ENCODE measurements at regions not wholly inside any gene's neighbourhood (a gene's known extent, or its start where the extent isn't known, plus 50 kb on each side); places are given as distances from the start of the nearest gene placed in this dataset.

- H3K27me3 ChIP-seq (ENCODE audit: insufficient read depth, poor library complexity, severe bottlenecking) = no peaks in the 10 kb centered on the region
Measured at GRCh38 chr3:152714507-152714906, 120.4 kb upstream of the P2RY1 start.

GRCh38 chr3:152717252-152717651, 117.7 kb upstream of the P2RY1 start:
- Histone ChIP-seq H3K27me3 (ENCODE audit: insufficient read depth, poor library complexity, severe bottlenecking) (no peaks in the 10 kb centered on the region), H3K27ac (ENCODE audit: poor library complexity, severe bottlenecking) (no peak overlapping the region), H3K9me3 (ENCODE audit: severe bottlenecking) (no peaks in the 10 kb centered on the region), H3K4me3 (ENCODE audit: severe bottlenecking) (no peak overlapping the region), H3K4me1 (ENCODE audit: insufficient read depth, poor library complexity, severe bottlenecking) (peaks cover 22% of the 10 kb centered on the region), H3K36me3 (ENCODE audit: low read depth) (no peaks in the 10 kb centered on the region)
- DNase-seq (ENCODE audit: low spot score) (no peak), ATAC-seq (ENCODE audit: low read depth) (peak; percentile 84; the same call in 2 of the 3 replicates)
- TF ChIP-seq CTCF (IDR thresholded peaks at IDR 0.05; ENCODE audit: poor library complexity, severe bottlenecking) = no peak

More at GRCh38 chr3:152714507-152714906, 120.4 kb upstream of the P2RY1 start:
- H3K4me1 ChIP-seq (ENCODE audit: insufficient read depth, poor library complexity, severe bottlenecking) = peaks cover 21% of the 10 kb centered on the region
- TF ChIP-seq CTCF (IDR thresholded peaks at IDR 0.05; ENCODE audit: poor library complexity, severe bottlenecking) = no peak
- no peaks in the 10 kb centered on the region for H3K9me3 ChIP-seq (ENCODE audit: severe bottlenecking)
- H3K36me3 ChIP-seq (ENCODE audit: low read depth) = no peaks in the 10 kb centered on the region
- no peak for DNase-seq (ENCODE audit: low spot score)
- H3K27ac ChIP-seq (ENCODE audit: poor library complexity, severe bottlenecking) = no peak overlapping the region
- ATAC-seq (ENCODE audit: low read depth) = no peak
- H3K4me3 ChIP-seq (ENCODE audit: severe bottlenecking) = no peak overlapping the region

- peaks cover 22% of the 10 kb centered on the region for H3K4me1 ChIP-seq (ENCODE audit: insufficient read depth, poor library complexity, severe bottlenecking)
- no peak overlapping the region for H3K27ac ChIP-seq (ENCODE audit: poor library complexity, severe bottlenecking)
- H3K4me3 ChIP-seq (ENCODE audit: severe bottlenecking) = no peak overlapping the region
- DNase-seq (ENCODE audit: low spot score) (no peak), ATAC-seq (ENCODE audit: low read depth) (0 out of 3 replicates have a peak, but pooled peaks have one; percentile 36)
- no peaks in the 10 kb centered on the region for H3K27me3 ChIP-seq (ENCODE audit: insufficient read depth, poor library complexity, severe bottlenecking)
- no peak for TF ChIP-seq CTCF (IDR thresholded peaks at IDR 0.05; ENCODE audit: poor library complexity, severe bottlenecking)
- no peaks in the 10 kb centered on the region for H3K9me3 ChIP-seq (ENCODE audit: severe bottlenecking)
- no peaks in the 10 kb centered on the region for H3K36me3 ChIP-seq (ENCODE audit: low read depth)
Measured at GRCh38 chr3:152718810-152719209, 116.1 kb upstream of the P2RY1 start.

- Histone ChIP-seq H3K36me3 (ENCODE audit: low read depth) (no peaks in the 10 kb centered on the region), H3K27me3 (ENCODE audit: insufficient read depth, poor library complexity, severe bottlenecking) (no peaks in the 10 kb centered on the region), H3K4me3 (ENCODE audit: severe bottlenecking) (no peak overlapping the region), H3K4me1 (ENCODE audit: insufficient read depth, poor library complexity, severe bottlenecking) (peaks cover 22% of the 10 kb centered on the region), H3K9me3 (ENCODE audit: severe bottlenecking) (no peaks in the 10 kb centered on the region), H3K27ac (ENCODE audit: poor library complexity, severe bottlenecking) (no peak overlapping the region)
- TF ChIP-seq CTCF (IDR thresholded peaks at IDR 0.05; ENCODE audit: poor library complexity, severe bottlenecking) = no peak
- DNase-seq (ENCODE audit: low spot score) (no peak), ATAC-seq (ENCODE audit: low read depth) (peak; percentile 61; the same call in 2 of the 3 replicates)
Measured at GRCh38 chr3:152719264-152719663, 115.7 kb upstream of the P2RY1 start.

- ATAC-seq (ENCODE audit: low read depth) (no peak), DNase-seq (ENCODE audit: low spot score) (no peak)
- Histone ChIP-seq H3K4me3 (ENCODE audit: severe bottlenecking) (no peak overlapping the region), H3K36me3 (ENCODE audit: low read depth) (no peaks in the 10 kb centered on the region), H3K9me3 (ENCODE audit: severe bottlenecking) (no peaks in the 10 kb centered on the region), H3K27ac (ENCODE audit: poor library complexity, severe bottlenecking) (no peak overlapping the region), H3K27me3 (ENCODE audit: insufficient read depth, poor library complexity, severe bottlenecking) (no peaks in the 10 kb centered on the region), H3K4me1 (ENCODE audit: insufficient read depth, poor library complexity, severe bottlenecking) (peaks cover 22% of the 10 kb centered on the region)
- no peak for TF ChIP-seq CTCF (IDR thresholded peaks at IDR 0.05; ENCODE audit: poor library complexity, severe bottlenecking)
Measured at GRCh38 chr3:152720951-152721718, 113.8 kb upstream of the P2RY1 start.
